Panc1 (cell line): ENCODE measurements at regions not wholly inside any gene's neighbourhood (a gene's known extent, or its start where the extent isn't known, plus 50 kb on each side); places are given as distances from the start of the nearest gene placed in this dataset.

Experiments used
- ATAC-seq: fragments of 200-7000 bp; cut with Tn5 transposase; 2 replicates; pipeline ENCODE4 v1.9.1; 2020; ENCODE audit warnings: mild to moderate bottlenecking, moderate library complexity
- BruUV-seq: library from RNA; stranded (reverse); fragments of 400-500 nt; replicated peaks from 2 replicates; lab custom pipeline; 2021; lab: Mats Ljungman, UMichigan
- CTCF ChIA-PET: fragments of 300-600 bp; sonication (Branson Sonifier 250); formaldehyde crosslinking; loops from one replicate; lab custom pipeline; 2022; ENCODE audit warnings: antibody characterized with exemption; lab: Charles Lee
- POLR2A ChIA-PET: fragments of 300-600 bp; sonication (Branson Sonifier 250); formaldehyde crosslinking; loops from one replicate; lab custom pipeline; 2022; ENCODE audit warnings: antibody characterized with exemption; lab: Charles Lee
- DNase-seq: peaks from one replicate; pipeline ENCODE4 v3.0.0-alpha.2; 2010; ENCODE audit warnings: low read depth, low spot score
- H3K27ac ChIP-seq: 2 replicates; pipeline ENCODE4 v1.5.1; 2011; ENCODE audit warnings: mild to moderate bottlenecking, low read length, inconsistent platforms
- H3K27me3 ChIP-seq: fragments of 200-500 bp; sonication (Bioruptor generic); 2 replicates; pipeline ENCODE4 v1.6.0; 2014; ENCODE audit warnings: low read length, inconsistent platforms; ENCODE audit not compliant: control insufficient read depth, insufficient read depth
- H3K36me3 ChIP-seq: fragments of 200-500 bp; sonication (Bioruptor generic); 2 replicates; pipeline ENCODE4 v1.5.1; 2014; ENCODE audit warnings: inconsistent platforms, mild to moderate bottlenecking, low read length, moderate library complexity; ENCODE audit not compliant: control insufficient read depth, insufficient read depth
- H3K4me1 ChIP-seq: 2 replicates; pipeline ENCODE4 v1.5.1; 2011; ENCODE audit warnings: inconsistent platforms, mild to moderate bottlenecking, low read length, moderate library complexity; ENCODE audit not compliant: control insufficient read depth, insufficient read depth
- H3K4me3 ChIP-seq, 2 experiments: 2 replicates each; pipeline ENCODE4 v1.5.1; 2011 to 2012; ENCODE audit warnings: low read depth in 2 of 2, low read length in 2 of 2, mild to moderate bottlenecking in 2 of 2, inconsistent platforms in 1 of 2, moderate library complexity in 1 of 2
- H3K9me3 ChIP-seq: fragments of 200-500 bp; sonication (Bioruptor generic); 2 replicates; pipeline ENCODE4 v1.5.1; 2014; ENCODE audit warnings: low read depth, mild to moderate bottlenecking, inconsistent platforms, low read length, moderate library complexity; ENCODE audit not compliant: control insufficient read depth, insufficient read depth
- POLR2AphosphoS5 ChIP-seq: IDR thresholded peaks from 2 replicates; pipeline ENCODE4 v1.6.1; 2012; ENCODE audit warnings: mild to moderate bottlenecking, low read depth, low read length, moderate library complexity
- SIN3A ChIP-seq: IDR thresholded peaks from 2 replicates; pipeline ENCODE4 v1.6.1; 2012; ENCODE audit warnings: low read depth, mild to moderate bottlenecking, low read length, moderate library complexity, borderline replicate concordance; ENCODE audit not compliant: insufficient read depth
- TCF7L2 ChIP-seq: IDR thresholded peaks from 2 replicates; pipeline ENCODE4 v1.6.1; 2011; ENCODE audit warnings: mild to moderate bottlenecking, low read depth, low read length, inconsistent platforms
- in situ Hi-C: cut with HindIII; loops from 2 replicates; pipeline ENCODE4 v1.10.0; 2016; ENCODE audit warnings: low sequenced_read_pairs, low pct_unique_long_range_greater_than_20kb
- intact Hi-C: fragments of 100-400 bp; cut with micrococcal nuclease; formaldehyde crosslinking; loops from one replicate; pipeline ENCODE4 v1.10.0; 2022; ENCODE audit not compliant: unreplicated experiment
- TF ChIP-seq, protein P1 (sequence below): fragments of 450-650 bp; IDR thresholded peaks from 2 replicates; pipeline ENCODE4 v1.5.1; 2017; ENCODE audit warnings: mild to moderate bottlenecking
- TF ChIP-seq, protein P2 (sequence below), 2 experiments: IDR thresholded peaks; 2 replicates each; pipeline ENCODE4 v1.6.1; 2011 to 2012; ENCODE audit warnings: low read depth in 2 of 2, control low read depth in 1 of 2, low read length in 1 of 2, mild to moderate bottlenecking in 1 of 2, moderate library complexity in 1 of 2; ENCODE audit not compliant: insufficient read depth in 1 of 2

DNA sequence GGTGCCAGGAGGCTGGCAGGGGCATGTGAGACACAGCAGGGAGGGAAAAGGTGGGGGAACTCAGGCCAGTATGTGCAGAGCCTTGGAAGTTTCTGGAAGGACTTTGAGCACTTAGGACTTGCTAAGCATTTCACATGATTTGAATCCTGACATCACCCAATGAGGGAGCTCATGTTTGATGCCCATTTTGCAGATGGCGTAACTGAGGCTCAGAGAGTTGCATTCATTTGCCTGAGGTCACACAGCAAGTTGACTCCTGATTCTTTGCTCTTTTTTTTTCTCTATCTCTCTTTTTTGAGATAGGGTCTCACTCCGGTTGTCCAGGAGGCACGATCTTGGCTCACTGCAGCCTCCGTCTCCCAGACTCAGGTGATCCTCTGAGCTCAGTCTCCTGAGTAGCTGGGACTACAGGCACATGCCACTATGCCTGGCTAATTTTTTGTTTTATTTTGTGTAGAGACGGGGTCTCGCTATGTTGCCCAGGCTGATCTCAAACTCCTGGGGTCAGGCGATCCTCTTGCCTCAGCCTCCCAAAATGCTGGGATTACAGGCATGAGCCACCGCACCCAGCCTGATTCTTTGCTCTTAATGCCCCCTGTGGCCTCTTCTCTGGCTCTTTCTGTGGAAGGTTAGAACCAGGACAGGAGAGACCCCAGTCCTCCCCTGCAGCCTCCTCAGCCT, 246.1 kb downstream of the RBM19 start:
- Histone ChIP-seq H3K27ac (no peak overlapping the region), H3K9me3 (no peaks in the 10 kb centered on the region), H3K4me1 (no peaks in the 10 kb centered on the region), H3K27me3 (no peaks in the 10 kb centered on the region), H3K36me3 (no peaks in the 10 kb centered on the region), H3K4me3 (no peak overlapping the region)
- in situ Hi-C loops (no loop called here), intact Hi-C loops (no loop called here)
- TF ChIP-seq POLR2AphosphoS5 (no peak), SIN3A (no peak), TCF7L2 (no peak)
- TF ChIP-seq, protein P1, sequence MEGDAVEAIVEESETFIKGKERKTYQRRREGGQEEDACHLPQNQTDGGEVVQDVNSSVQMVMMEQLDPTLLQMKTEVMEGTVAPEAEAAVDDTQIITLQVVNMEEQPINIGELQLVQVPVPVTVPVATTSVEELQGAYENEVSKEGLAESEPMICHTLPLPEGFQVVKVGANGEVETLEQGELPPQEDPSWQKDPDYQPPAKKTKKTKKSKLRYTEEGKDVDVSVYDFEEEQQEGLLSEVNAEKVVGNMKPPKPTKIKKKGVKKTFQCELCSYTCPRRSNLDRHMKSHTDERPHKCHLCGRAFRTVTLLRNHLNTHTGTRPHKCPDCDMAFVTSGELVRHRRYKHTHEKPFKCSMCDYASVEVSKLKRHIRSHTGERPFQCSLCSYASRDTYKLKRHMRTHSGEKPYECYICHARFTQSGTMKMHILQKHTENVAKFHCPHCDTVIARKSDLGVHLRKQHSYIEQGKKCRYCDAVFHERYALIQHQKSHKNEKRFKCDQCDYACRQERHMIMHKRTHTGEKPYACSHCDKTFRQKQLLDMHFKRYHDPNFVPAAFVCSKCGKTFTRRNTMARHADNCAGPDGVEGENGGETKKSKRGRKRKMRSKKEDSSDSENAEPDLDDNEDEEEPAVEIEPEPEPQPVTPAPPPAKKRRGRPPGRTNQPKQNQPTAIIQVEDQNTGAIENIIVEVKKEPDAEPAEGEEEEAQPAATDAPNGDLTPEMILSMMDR = no peak
- TF ChIP-seq, protein P2, sequence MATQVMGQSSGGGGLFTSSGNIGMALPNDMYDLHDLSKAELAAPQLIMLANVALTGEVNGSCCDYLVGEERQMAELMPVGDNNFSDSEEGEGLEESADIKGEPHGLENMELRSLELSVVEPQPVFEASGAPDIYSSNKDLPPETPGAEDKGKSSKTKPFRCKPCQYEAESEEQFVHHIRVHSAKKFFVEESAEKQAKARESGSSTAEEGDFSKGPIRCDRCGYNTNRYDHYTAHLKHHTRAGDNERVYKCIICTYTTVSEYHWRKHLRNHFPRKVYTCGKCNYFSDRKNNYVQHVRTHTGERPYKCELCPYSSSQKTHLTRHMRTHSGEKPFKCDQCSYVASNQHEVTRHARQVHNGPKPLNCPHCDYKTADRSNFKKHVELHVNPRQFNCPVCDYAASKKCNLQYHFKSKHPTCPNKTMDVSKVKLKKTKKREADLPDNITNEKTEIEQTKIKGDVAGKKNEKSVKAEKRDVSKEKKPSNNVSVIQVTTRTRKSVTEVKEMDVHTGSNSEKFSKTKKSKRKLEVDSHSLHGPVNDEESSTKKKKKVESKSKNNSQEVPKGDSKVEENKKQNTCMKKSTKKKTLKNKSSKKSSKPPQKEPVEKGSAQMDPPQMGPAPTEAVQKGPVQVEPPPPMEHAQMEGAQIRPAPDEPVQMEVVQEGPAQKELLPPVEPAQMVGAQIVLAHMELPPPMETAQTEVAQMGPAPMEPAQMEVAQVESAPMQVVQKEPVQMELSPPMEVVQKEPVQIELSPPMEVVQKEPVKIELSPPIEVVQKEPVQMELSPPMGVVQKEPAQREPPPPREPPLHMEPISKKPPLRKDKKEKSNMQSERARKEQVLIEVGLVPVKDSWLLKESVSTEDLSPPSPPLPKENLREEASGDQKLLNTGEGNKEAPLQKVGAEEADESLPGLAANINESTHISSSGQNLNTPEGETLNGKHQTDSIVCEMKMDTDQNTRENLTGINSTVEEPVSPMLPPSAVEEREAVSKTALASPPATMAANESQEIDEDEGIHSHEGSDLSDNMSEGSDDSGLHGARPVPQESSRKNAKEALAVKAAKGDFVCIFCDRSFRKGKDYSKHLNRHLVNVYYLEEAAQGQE (IDR thresholded peaks at IDR 0.05; ENCODE audit: insufficient read depth in 1 of 2, low read depth in 2 of 2, low read length in 1 of 2) = no peak
- ATAC-seq (no peak), DNase-seq (no peak)
- no TSS peak for BruUV-seq
- ChIA-PET CTCF (no interaction called here), POLR2A (no interaction called here)

DNA sequence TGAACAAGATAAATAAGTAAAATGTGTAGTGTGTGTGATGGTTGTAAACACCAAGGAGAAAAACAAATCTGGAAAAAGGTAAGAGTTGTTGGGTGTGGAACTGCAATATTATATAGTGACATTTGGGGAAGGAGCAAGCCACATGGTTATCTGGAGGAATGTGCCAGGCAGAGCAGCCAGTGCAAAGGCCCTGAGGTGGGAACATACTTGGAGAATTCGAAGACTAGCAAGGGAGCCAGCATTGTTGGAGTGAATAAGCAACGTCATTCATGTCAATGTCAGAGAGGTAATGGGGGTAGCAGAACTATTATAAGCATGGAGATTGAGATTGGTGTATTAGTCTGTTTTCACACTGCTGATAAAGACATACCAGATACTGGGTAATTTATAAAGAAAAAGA, 241.5 kb upstream of the LHX5 start:
- DNase-seq = no peak
- Histone ChIP-seq H3K4me1 (no peaks in the 10 kb centered on the region), H3K4me3 (no peak overlapping the region), H3K27me3 (no peaks in the 10 kb centered on the region), H3K36me3 (no peaks in the 10 kb centered on the region), H3K9me3 (no peaks in the 10 kb centered on the region), H3K27ac (no peak overlapping the region)
- POLR2A ChIA-PET = no interaction called here
- TF ChIP-seq, protein P2 (IDR thresholded peaks at IDR 0.05; ENCODE audit: insufficient read depth in 1 of 2, low read depth in 2 of 2, low read length in 1 of 2) = no peak
- ATAC-seq = no peak
- BruUV-seq = no TSS peak
- in situ Hi-C loops = no loop called here
- intact Hi-C loops = no loop called here
- CTCF ChIA-PET = no interaction called here
